Nephron progenitor cell (in vitro differentiated cells): ENCODE measurements at regions not wholly inside any gene's neighbourhood (a gene's known extent, or its start where the extent isn't known, plus 50 kb on each side); places are given as distances from the start of the nearest gene placed in this dataset.

Experiments used
- DNase-seq: peaks from one replicate; pipeline ENCODE4 v3.0.0; 2021
- H3K27ac Mint-ChIP-seq: 2 replicates; pipeline ENCODE4 v1.8.0; 2021; ENCODE audit warnings: mild to moderate bottlenecking, moderate library complexity, mixed read lengths
- H3K27me3 Mint-ChIP-seq: 2 replicates; pipeline ENCODE4 v1.8.0; 2021; ENCODE audit warnings: mild to moderate bottlenecking, low read depth, mixed read lengths; ENCODE audit not compliant: poor library complexity
- H3K36me3 Mint-ChIP-seq: 2 replicates; pipeline ENCODE4 v1.8.0; 2021; ENCODE audit warnings: low read depth, mixed read lengths
- H3K4me1 Mint-ChIP-seq: 2 replicates; pipeline ENCODE4 v1.8.0; 2021; ENCODE audit warnings: mixed read lengths
- H3K4me3 Mint-ChIP-seq: 2 replicates; pipeline ENCODE4 v1.8.0; 2021; ENCODE audit warnings: mild to moderate bottlenecking, moderate library complexity, mixed read lengths
- H3K9me3 Mint-ChIP-seq: 2 replicates; pipeline ENCODE4 v1.8.0; 2021; ENCODE audit warnings: mild to moderate bottlenecking, moderate library complexity, mixed read lengths
- TF ChIP-seq, protein P1 (sequence below): fragments of 200-600 bp; sonication (generic); IDR thresholded peaks from 2 replicates; pipeline ENCODE4 v1.5.0; 2021; ENCODE audit warnings: antibody characterized with exemption

- no peak overlapping the region for H3K4me3 Mint-ChIP-seq
- peak overlapping the region; percentile 56 for H3K27ac Mint-ChIP-seq
- no peak for DNase-seq
- peaks cover 10% of the 10 kb centered on the region for H3K4me1 Mint-ChIP-seq
- TF ChIP-seq, protein P1, sequence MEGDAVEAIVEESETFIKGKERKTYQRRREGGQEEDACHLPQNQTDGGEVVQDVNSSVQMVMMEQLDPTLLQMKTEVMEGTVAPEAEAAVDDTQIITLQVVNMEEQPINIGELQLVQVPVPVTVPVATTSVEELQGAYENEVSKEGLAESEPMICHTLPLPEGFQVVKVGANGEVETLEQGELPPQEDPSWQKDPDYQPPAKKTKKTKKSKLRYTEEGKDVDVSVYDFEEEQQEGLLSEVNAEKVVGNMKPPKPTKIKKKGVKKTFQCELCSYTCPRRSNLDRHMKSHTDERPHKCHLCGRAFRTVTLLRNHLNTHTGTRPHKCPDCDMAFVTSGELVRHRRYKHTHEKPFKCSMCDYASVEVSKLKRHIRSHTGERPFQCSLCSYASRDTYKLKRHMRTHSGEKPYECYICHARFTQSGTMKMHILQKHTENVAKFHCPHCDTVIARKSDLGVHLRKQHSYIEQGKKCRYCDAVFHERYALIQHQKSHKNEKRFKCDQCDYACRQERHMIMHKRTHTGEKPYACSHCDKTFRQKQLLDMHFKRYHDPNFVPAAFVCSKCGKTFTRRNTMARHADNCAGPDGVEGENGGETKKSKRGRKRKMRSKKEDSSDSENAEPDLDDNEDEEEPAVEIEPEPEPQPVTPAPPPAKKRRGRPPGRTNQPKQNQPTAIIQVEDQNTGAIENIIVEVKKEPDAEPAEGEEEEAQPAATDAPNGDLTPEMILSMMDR = no peak
- peaks cover 30% of the 10 kb centered on the region for H3K9me3 Mint-ChIP-seq
- H3K27me3 Mint-ChIP-seq = no peaks in the 10 kb centered on the region
- peaks cover 21% of the 10 kb centered on the region for H3K36me3 Mint-ChIP-seq
These were observed 78.3 kb upstream of the ZNF280D start for GRCh38 chr15:56811586-56811985.

DNA sequence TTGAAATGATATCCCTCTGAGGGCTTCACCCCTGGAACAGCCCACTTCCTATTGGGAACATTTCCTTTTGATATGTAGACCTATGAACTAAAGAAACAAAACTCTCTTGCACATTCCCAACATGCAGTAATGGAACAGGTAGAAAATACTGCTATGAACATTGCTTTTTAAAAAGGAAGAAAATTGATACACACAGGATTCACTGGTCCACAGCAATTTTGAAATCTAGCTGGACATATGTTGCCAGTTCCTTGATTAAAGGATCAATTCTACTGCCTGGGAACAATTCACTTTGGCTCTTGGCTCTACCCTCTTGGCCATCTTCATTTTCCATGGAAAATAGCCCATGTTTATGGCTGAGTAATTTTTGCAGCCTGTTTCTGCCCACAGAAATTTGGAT is 74.9 kb upstream of the ZNF280D start:
- no peak overlapping the region for H3K4me3 Mint-ChIP-seq
- TF ChIP-seq, protein P1 = no peak
- no peak overlapping the region for H3K27ac Mint-ChIP-seq
- H3K9me3 Mint-ChIP-seq = peaks cover 30% of the 10 kb centered on the region
- peaks cover 2% of the 10 kb centered on the region for H3K27me3 Mint-ChIP-seq
- peaks cover 21% of the 10 kb centered on the region for H3K36me3 Mint-ChIP-seq
- DNase-seq = no peak
- H3K4me1 Mint-ChIP-seq = peaks cover 5% of the 10 kb centered on the region

DNA sequence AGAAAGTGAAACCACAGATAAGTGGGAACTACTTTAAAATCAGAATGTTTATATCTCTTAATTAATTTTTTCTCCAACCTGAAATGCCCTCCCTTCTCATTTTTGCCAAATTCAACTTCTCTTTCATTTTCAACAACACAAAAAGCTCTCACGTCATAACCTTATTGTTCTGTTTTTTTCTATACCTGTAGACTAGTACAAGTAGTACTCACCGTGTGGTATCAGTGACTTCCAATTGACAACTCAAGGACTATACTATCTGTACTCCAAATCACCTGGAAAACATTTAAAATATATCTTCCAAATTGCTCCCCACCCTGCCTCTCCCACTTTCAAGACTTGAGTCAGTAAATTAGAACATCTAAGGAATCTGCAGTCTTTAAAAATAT is 72.8 kb upstream of the ZNF280D start:
- Mint-ChIP-seq H3K36me3 (peaks cover 21% of the 10 kb centered on the region), H3K4me3 (no peak overlapping the region), H3K27me3 (peaks cover 10% of the 10 kb centered on the region), H3K27ac (no peak overlapping the region), H3K9me3 (peaks cover 30% of the 10 kb centered on the region), H3K4me1 (no peaks in the 10 kb centered on the region)
- TF ChIP-seq, protein P1 = no peak
- DNase-seq = no peak

GRCh38 chr15:56805466-56806147 is 72.3 kb upstream of the ZNF280D start:
- Mint-ChIP-seq H3K27me3 (peaks cover 12% of the 10 kb centered on the region), H3K9me3 (peaks cover 25% of the 10 kb centered on the region), H3K36me3 (peaks cover 21% of the 10 kb centered on the region), H3K27ac (no peak overlapping the region), H3K4me3 (no peak overlapping the region), H3K4me1 (no peaks in the 10 kb centered on the region)
- no peak for DNase-seq
- TF ChIP-seq, protein P1 = no peak

GRCh38 chr15:56804938-56805337 is 71.6 kb upstream of the ZNF280D start:
- H3K27ac Mint-ChIP-seq = no peak overlapping the region
- DNase-seq = no peak
- H3K36me3 Mint-ChIP-seq = peaks cover 17% of the 10 kb centered on the region
- H3K4me3 Mint-ChIP-seq = no peak overlapping the region
- H3K4me1 Mint-ChIP-seq = no peaks in the 10 kb centered on the region
- H3K9me3 Mint-ChIP-seq = peaks cover 24% of the 10 kb centered on the region
- TF ChIP-seq, protein P1 = no peak
- H3K27me3 Mint-ChIP-seq = peaks cover 12% of the 10 kb centered on the region

GRCh38 chr15:56804279-56804678 is 71.0 kb upstream of the ZNF280D start:
- Mint-ChIP-seq H3K4me3 (no peak overlapping the region), H3K27ac (no peak overlapping the region), H3K27me3 (peaks cover 12% of the 10 kb centered on the region), H3K36me3 (peaks cover 17% of the 10 kb centered on the region), H3K4me1 (no peaks in the 10 kb centered on the region), H3K9me3 (peaks cover 23% of the 10 kb centered on the region)
- TF ChIP-seq, protein P1 = no peak
- DNase-seq = no peak
